ENCODE measurements at regions not wholly inside any gene's neighbourhood (a gene's known extent, or its start where the extent isn't known, plus 50 kb on each side); places are given as distances from the start of the nearest gene placed in this dataset.
"Not testable (repeated sequence)": the region's sequence is repeated elsewhere in the genome, so short reads cannot be mapped to it uniquely, and the experiment has no call there.

DNA sequence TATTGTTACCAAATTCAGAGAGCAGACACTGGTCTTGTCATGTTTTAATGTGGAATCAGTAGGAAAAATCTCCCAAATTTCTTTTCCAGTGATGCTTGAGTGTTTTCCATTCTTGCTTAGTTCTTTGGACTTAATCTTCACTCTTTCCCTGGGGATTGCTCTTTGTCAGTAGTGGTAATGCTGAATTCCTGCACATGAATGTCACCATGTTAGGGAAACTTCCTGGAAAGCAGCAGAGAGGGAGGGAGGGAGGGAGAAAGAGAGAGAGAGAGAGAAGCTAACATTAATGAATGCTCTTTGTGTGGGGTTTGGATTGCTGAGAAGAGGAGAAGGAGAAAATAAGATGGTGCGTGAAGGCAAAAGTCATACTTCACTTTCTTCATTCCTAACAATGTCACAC, 295.3 kb upstream of the COBL start:
- no peak overlapping the region for H3K27ac ChIP-seq
- DNase-seq (ENCODE audit: low spot score): no peak
- TF ChIP-seq, protein P1, sequence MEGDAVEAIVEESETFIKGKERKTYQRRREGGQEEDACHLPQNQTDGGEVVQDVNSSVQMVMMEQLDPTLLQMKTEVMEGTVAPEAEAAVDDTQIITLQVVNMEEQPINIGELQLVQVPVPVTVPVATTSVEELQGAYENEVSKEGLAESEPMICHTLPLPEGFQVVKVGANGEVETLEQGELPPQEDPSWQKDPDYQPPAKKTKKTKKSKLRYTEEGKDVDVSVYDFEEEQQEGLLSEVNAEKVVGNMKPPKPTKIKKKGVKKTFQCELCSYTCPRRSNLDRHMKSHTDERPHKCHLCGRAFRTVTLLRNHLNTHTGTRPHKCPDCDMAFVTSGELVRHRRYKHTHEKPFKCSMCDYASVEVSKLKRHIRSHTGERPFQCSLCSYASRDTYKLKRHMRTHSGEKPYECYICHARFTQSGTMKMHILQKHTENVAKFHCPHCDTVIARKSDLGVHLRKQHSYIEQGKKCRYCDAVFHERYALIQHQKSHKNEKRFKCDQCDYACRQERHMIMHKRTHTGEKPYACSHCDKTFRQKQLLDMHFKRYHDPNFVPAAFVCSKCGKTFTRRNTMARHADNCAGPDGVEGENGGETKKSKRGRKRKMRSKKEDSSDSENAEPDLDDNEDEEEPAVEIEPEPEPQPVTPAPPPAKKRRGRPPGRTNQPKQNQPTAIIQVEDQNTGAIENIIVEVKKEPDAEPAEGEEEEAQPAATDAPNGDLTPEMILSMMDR (IDR thresholded peaks at IDR 0.05): no peak
- no peaks in the 10 kb centered on the region for H3K27me3 ChIP-seq (replicated peaks; ENCODE audit: insufficient read depth)
- ATAC-seq (ENCODE audit: insufficient number of reproducible peaks, low FRiP score, low read depth): no peak
- no peak overlapping the region for H3K4me3 ChIP-seq
- H3K4me1 ChIP-seq (ENCODE audit: control insufficient read depth in 1 of 2, low read depth in 2 of 2): no peaks in the 10 kb centered on the region
- no peaks in the 10 kb centered on the region for H3K9me3 ChIP-seq
- H3K36me3 ChIP-seq: no peaks in the 10 kb centered on the region

DNA sequence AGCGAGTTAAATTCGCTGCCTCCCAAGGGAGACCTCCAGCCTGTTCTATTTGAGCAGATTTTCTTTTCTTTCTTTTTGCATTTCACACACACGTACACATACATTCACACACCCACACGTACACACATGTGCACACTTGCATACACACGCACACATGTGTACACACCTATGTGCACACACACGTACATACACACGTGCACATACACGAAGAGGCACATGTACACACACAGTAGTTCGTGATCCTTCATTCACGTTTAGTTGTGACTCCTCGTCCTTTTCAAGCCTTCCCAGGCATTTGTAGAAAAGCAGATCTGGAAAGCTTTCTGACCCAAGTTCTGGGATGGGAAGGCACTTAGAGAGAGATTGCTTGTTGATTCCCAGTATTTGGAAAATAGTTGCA, 290.8 kb upstream of the COBL start:
- TF ChIP-seq, protein P1 (IDR thresholded peaks at IDR 0.05): no peak
- Histone ChIP-seq H3K4me3 (no peak overlapping the region), H3K36me3 (no peaks in the 10 kb centered on the region), H3K27me3 (replicated peaks; ENCODE audit: insufficient read depth) (no peaks in the 10 kb centered on the region), H3K27ac (no peak overlapping the region), H3K9me3 (no peaks in the 10 kb centered on the region), H3K4me1 (ENCODE audit: control insufficient read depth in 1 of 2, low read depth in 2 of 2) (no peaks in the 10 kb centered on the region)
- DNase-seq (ENCODE audit: low spot score): no peak
- no peak for ATAC-seq (ENCODE audit: insufficient number of reproducible peaks, low FRiP score, low read depth)

DNA sequence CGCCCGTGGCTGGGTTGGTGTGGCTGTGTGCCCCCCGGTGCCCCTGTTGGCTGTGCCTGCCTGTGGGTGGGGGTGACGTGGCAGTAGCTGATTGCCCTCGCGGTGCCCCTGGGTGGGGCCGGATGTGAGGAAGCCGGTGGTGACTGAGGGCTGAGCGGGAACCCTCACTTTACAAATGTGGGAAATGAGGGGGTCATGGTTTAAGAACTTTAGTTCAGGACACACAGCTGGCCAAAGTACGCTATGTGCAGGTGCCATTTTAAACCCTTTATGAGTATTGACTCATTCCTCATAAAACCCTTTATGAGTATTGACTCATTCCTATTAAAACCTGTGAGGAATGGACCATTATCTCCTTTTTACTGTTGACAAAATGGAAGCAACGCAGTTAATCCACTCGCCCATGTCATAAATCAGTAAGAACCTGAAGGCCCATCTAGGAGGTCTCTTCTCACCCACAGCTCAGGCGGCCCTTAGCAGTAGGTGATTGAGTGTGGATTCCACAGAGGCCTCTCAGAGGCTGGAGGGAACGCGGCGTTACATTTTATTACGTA, 290.1 kb upstream of the COBL start:
- ATAC-seq (ENCODE audit: insufficient number of reproducible peaks, low FRiP score, low read depth) (no peak), DNase-seq (ENCODE audit: low spot score) (no peak)
- Histone ChIP-seq H3K27ac (no peak overlapping the region), H3K27me3 (replicated peaks; ENCODE audit: insufficient read depth) (no peaks in the 10 kb centered on the region), H3K4me1 (ENCODE audit: control insufficient read depth in 1 of 2, low read depth in 2 of 2) (no peaks in the 10 kb centered on the region), H3K9me3 (no peaks in the 10 kb centered on the region), H3K36me3 (no peaks in the 10 kb centered on the region), H3K4me3 (no peak overlapping the region)
- TF ChIP-seq, protein P1 (IDR thresholded peaks at IDR 0.05): no peak

- Histone ChIP-seq H3K9me3 (no peaks in the 10 kb centered on the region), H3K36me3 (no peaks in the 10 kb centered on the region), H3K4me1 (ENCODE audit: control insufficient read depth in 1 of 2, low read depth in 2 of 2) (no peaks in the 10 kb centered on the region), H3K4me3 (no peak overlapping the region), H3K27ac (no peak overlapping the region), H3K27me3 (replicated peaks; ENCODE audit: insufficient read depth) (no peaks in the 10 kb centered on the region)
- DNase-seq (ENCODE audit: low spot score): no peak
- no peak for ATAC-seq (ENCODE audit: insufficient number of reproducible peaks, low FRiP score, low read depth)
- TF ChIP-seq, protein P1 (IDR thresholded peaks at IDR 0.05): no peak
These were observed 285.8 kb upstream of the COBL start for GRCh38 chr7:51602376-51602775.

DNA sequence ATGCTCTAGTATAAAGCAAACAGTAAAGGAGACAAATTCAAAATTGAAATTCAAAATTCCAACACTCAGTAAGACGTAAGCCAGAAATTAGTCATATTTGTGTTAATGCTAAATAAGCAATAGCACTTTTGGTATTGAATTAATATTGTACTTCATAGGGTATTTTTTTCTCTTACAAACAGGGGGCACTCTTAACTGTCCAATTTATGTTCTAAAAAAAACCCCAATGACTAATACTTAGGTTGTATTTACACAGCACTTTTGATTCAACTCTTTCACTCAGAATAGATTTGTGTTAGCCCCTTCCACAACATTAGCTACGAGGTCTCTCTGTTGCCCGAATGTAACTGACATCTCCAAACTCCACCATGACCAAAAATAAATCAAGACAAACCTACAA, 284.9 kb upstream of the COBL start:
- no peaks in the 10 kb centered on the region for H3K36me3 ChIP-seq
- H3K27me3 ChIP-seq (replicated peaks; ENCODE audit: insufficient read depth): no peaks in the 10 kb centered on the region
- DNase-seq (ENCODE audit: low spot score) (no peak), ATAC-seq (ENCODE audit: insufficient number of reproducible peaks, low FRiP score, low read depth) (no peak)
- H3K27ac ChIP-seq: no peak overlapping the region
- no peaks in the 10 kb centered on the region for H3K4me1 ChIP-seq (ENCODE audit: control insufficient read depth in 1 of 2, low read depth in 2 of 2)
- TF ChIP-seq, protein P1 (IDR thresholded peaks at IDR 0.05): no peak
- no peak overlapping the region for H3K4me3 ChIP-seq
- H3K9me3 ChIP-seq: no peaks in the 10 kb centered on the region

- not testable (repeated sequence) for H3K27ac ChIP-seq
These were observed 283.3 kb upstream of the COBL start for GRCh38 chr7:51599935-51600334.

More at GRCh38 chr7:51599935-51600334, 283.3 kb upstream of the COBL start:
- not testable (repeated sequence) for H3K4me1 ChIP-seq (ENCODE audit: control insufficient read depth in 1 of 2, low read depth in 2 of 2); DNase-seq (ENCODE audit: low spot score); ATAC-seq (ENCODE audit: insufficient number of reproducible peaks, low FRiP score, low read depth); H3K4me3 ChIP-seq; H3K27me3 ChIP-seq (replicated peaks; ENCODE audit: insufficient read depth); H3K36me3 ChIP-seq; H3K9me3 ChIP-seq
